Progenitor cell of endocrine pancreas (in vitro differentiated cells): ENCODE measurements at regions not wholly inside any gene's neighbourhood (a gene's known extent, or its start where the extent isn't known, plus 50 kb on each side); places are given as distances from the start of the nearest gene placed in this dataset.

Experiments
- DNase-seq: peaks from one replicate; pipeline ENCODE4 v3.0.0; 2021; ENCODE audit warnings: low spot score; ENCODE audit not compliant: unreplicated experiment
- H3K27ac Mint-ChIP-seq: 2 replicates; pipeline ENCODE4 v1.8.0; 2021; ENCODE audit warnings: mild to moderate bottlenecking, moderate library complexity, mixed read lengths
- H3K27me3 Mint-ChIP-seq: 2 replicates; pipeline ENCODE4 v1.8.0; 2021; ENCODE audit warnings: mixed read lengths
- H3K36me3 Mint-ChIP-seq: 2 replicates; pipeline ENCODE4 v1.8.0; 2022; ENCODE audit warnings: mixed read lengths; ENCODE audit not compliant: insufficient read depth
- H3K4me1 Mint-ChIP-seq: 2 replicates; pipeline ENCODE4 v1.8.0; 2021; ENCODE audit warnings: low read depth, mixed read lengths
- H3K4me3 Mint-ChIP-seq: 2 replicates; pipeline ENCODE4 v1.8.0; 2021; ENCODE audit warnings: low read depth, mild to moderate bottlenecking, moderate library complexity, mixed read lengths
- H3K9me3 Mint-ChIP-seq: 2 replicates; pipeline ENCODE4 v1.8.0; 2021; ENCODE audit warnings: low read depth, mixed read lengths
- TF ChIP-seq, protein P1 (sequence below): fragments of 200-600 bp; sonication (generic); IDR thresholded peaks from one replicate; pipeline ENCODE4 v1.5.0; 2021; ENCODE audit warnings: antibody characterized with exemption, mild to moderate bottlenecking; ENCODE audit not compliant: unreplicated experiment

- no peaks in the 10 kb centered on the region for H3K9me3 Mint-ChIP-seq
- no peak overlapping the region for H3K4me3 Mint-ChIP-seq
- no peak overlapping the region for H3K27ac Mint-ChIP-seq
- DNase-seq: no peak
- H3K27me3 Mint-ChIP-seq: peaks cover 45% of the 10 kb centered on the region
- no peaks in the 10 kb centered on the region for H3K4me1 Mint-ChIP-seq
- H3K36me3 Mint-ChIP-seq: no peaks in the 10 kb centered on the region
- TF ChIP-seq, protein P1, sequence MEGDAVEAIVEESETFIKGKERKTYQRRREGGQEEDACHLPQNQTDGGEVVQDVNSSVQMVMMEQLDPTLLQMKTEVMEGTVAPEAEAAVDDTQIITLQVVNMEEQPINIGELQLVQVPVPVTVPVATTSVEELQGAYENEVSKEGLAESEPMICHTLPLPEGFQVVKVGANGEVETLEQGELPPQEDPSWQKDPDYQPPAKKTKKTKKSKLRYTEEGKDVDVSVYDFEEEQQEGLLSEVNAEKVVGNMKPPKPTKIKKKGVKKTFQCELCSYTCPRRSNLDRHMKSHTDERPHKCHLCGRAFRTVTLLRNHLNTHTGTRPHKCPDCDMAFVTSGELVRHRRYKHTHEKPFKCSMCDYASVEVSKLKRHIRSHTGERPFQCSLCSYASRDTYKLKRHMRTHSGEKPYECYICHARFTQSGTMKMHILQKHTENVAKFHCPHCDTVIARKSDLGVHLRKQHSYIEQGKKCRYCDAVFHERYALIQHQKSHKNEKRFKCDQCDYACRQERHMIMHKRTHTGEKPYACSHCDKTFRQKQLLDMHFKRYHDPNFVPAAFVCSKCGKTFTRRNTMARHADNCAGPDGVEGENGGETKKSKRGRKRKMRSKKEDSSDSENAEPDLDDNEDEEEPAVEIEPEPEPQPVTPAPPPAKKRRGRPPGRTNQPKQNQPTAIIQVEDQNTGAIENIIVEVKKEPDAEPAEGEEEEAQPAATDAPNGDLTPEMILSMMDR: no peak
Observed at GRCh38 chr20:57869291-57869950, 159.6 kb upstream of the PMEPA1 start.

DNA sequence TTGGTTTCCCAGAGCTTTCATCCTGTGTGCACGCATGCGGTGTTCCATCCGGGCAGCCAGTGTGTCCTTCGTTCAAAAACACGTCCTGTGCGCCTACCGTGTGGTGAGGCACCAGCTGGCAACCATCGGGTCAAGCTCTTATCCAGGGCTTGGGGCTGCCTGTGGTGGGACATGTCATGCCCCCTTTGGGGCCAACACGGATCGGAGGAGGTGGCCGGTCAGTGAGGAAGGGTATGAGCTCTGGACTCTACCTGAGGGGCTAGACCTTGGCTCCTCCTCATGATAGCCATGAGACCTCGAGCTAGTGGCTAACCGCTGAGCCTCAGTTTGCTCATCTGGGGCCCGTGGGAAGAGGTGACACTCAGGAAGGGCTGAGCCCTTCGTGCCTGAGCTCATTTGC, 158.5 kb upstream of the PMEPA1 start:
- TF ChIP-seq, protein P1: no peak
- no peak for DNase-seq
- Mint-ChIP-seq H3K36me3 (no peaks in the 10 kb centered on the region), H3K27me3 (peaks cover 49% of the 10 kb centered on the region), H3K27ac (no peak overlapping the region), H3K9me3 (no peaks in the 10 kb centered on the region), H3K4me3 (no peak overlapping the region), H3K4me1 (no peaks in the 10 kb centered on the region)

DNA sequence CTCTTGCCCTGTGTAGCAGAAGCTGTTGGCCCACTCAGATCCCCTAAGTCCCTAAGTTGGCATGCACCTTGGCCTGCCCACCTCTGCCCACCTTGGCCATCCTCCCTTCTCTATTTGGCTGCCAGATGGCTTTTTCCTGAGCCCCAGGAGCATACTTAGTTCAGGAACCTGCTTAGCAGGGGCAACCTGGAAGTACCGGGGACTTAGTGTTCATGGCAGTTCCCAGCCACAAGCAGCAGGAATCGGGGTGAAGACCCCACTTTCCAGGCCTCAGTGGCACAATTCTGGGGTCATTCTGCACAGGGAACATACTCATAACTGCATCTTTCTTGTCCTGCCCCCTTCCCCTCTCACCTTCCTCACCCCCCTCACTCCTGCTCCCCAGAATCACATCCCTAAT, 158.0 kb upstream of the PMEPA1 start:
- no peaks in the 10 kb centered on the region for H3K4me1 Mint-ChIP-seq
- H3K27ac Mint-ChIP-seq: no peak overlapping the region
- peaks cover 49% of the 10 kb centered on the region for H3K27me3 Mint-ChIP-seq
- H3K4me3 Mint-ChIP-seq: no peak overlapping the region
- H3K9me3 Mint-ChIP-seq: no peaks in the 10 kb centered on the region
- TF ChIP-seq, protein P1: no peak
- no peaks in the 10 kb centered on the region for H3K36me3 Mint-ChIP-seq
- no peak for DNase-seq

- peaks cover 49% of the 10 kb centered on the region for H3K27me3 Mint-ChIP-seq
- no peaks in the 10 kb centered on the region for H3K4me1 Mint-ChIP-seq
- H3K4me3 Mint-ChIP-seq: no peak overlapping the region
- H3K9me3 Mint-ChIP-seq: no peaks in the 10 kb centered on the region
- no peak for DNase-seq
- H3K27ac Mint-ChIP-seq: no peak overlapping the region
- TF ChIP-seq, protein P1: no peak
- H3K36me3 Mint-ChIP-seq: no peaks in the 10 kb centered on the region
Observed at GRCh38 chr20:57867181-57867803, 157.5 kb upstream of the PMEPA1 start.

DNA sequence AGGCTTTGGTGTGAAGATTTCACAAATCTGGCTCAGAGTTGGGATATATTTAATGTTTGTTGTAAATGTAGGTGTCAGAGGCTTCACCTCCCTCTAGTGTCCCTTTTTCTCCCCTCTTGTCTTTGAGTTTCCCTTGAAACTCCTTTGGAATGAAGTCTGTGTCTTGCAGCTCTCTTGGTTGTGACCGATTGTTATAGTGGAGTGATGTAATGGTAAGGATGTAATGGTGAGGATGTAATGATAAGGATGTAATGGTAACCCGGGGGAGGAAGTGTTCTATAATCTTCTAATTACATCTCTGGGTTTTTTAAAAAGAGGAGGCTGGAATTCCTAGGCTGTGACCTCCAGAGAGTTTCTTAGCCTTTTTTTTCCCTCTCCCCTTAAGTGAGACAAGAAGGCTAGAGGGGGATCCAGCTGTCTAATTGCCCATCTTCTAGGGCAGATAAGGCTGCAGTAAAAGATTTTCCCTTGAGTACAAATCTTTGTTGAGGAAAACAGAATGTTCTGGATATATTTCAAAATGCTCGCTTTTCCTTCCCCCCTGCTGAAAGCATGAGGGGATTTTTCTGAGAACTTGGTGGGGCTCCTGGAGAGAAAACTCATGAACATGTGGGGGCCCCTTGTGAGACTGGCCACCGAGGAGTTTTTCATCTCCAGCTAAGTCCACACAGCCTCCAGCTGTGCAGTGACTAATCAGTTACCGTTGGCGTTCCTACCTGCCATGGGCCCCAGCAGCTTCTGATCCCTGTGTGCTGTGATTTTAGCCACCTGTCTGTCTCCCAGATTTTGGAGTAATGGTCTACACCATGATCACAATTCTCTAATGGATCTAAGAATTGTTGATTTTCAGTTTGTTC, 156.7 kb upstream of the PMEPA1 start:
- no peak for DNase-seq
- TF ChIP-seq, protein P1: no peak
- no peaks in the 10 kb centered on the region for H3K9me3 Mint-ChIP-seq
- H3K4me3 Mint-ChIP-seq: no peak overlapping the region
- no peaks in the 10 kb centered on the region for H3K4me1 Mint-ChIP-seq
- H3K27me3 Mint-ChIP-seq: peaks cover 49% of the 10 kb centered on the region
- H3K36me3 Mint-ChIP-seq: no peaks in the 10 kb centered on the region
- H3K27ac Mint-ChIP-seq: no peak overlapping the region
